Ishikawa (cell line): ENCODE measurements at regions not wholly inside any gene's neighbourhood (a gene's known extent, or its start where the extent isn't known, plus 50 kb on each side); places are given as distances from the start of the nearest gene placed in this dataset.
A peak's percentile ranks its signal among the peaks of the same experiment; 100 is the strongest.

Experiments
- CEBPB ChIP-seq: IDR thresholded peaks from 2 replicates; pipeline ENCODE4 v1.6.1; 2012
- CREB1 ChIP-seq: IDR thresholded peaks from 2 replicates; pipeline ENCODE4 v1.6.1; 2012; ENCODE audit warnings: low read depth
- EGR1 ChIP-seq: IDR thresholded peaks from 2 replicates; pipeline ENCODE4 v1.6.1; 2012
- EP300 ChIP-seq: IDR thresholded peaks from 2 replicates; pipeline ENCODE4 v1.6.1; 2012; ENCODE audit warnings: borderline replicate concordance
- FOXM1 ChIP-seq: IDR thresholded peaks from 2 replicates; pipeline ENCODE4 v1.6.1; 2012; ENCODE audit warnings: low read depth, borderline replicate concordance
- MAX ChIP-seq: IDR thresholded peaks from 2 replicates; pipeline ENCODE4 v1.6.1; 2012
- NFIC ChIP-seq: IDR thresholded peaks from 2 replicates; pipeline ENCODE4 v1.6.1; 2012
- RAD21 ChIP-seq: IDR thresholded peaks from 2 replicates; pipeline ENCODE4 v1.6.1; 2012; ENCODE audit warnings: low read depth
- REST ChIP-seq: IDR thresholded peaks from 2 replicates; pipeline ENCODE4 v1.6.1; 2012; ENCODE audit warnings: low read depth, mild to moderate bottlenecking
- TAF1 ChIP-seq: IDR thresholded peaks from 2 replicates; pipeline ENCODE4 v1.6.1; 2012; ENCODE audit warnings: low read depth, mild to moderate bottlenecking
- TCF12 ChIP-seq: IDR thresholded peaks from 2 replicates; pipeline ENCODE4 v1.6.1; 2012; ENCODE audit warnings: low read depth
- TEAD4 ChIP-seq: IDR thresholded peaks from 2 replicates; pipeline ENCODE4 v1.6.1; 2012
- USF1 ChIP-seq: IDR thresholded peaks from 2 replicates; pipeline ENCODE4 v1.6.1; 2012
- YY1 ChIP-seq: IDR thresholded peaks from 2 replicates; pipeline ENCODE4 v1.6.1; 2012; ENCODE audit warnings: low read depth
- ZBTB7A ChIP-seq: IDR thresholded peaks from 2 replicates; pipeline ENCODE4 v1.6.1; 2012; ENCODE audit warnings: low read depth

- TF ChIP-seq EP300 (no peak), REST (no peak), CEBPB (0 out of 2 replicates have a peak, but pooled peaks have one; percentile 6), ZBTB7A (no peak), MAX (no peak), NFIC (peak; percentile 42; the same call in 1 of the 2 replicates), TAF1 (no peak), USF1 (no peak), EGR1 (no peak)
These were observed 201.0 kb upstream of the CST7 start for GRCh38 chr20:24747881-24748595.

GRCh38 chr20:24751551-24751950 lies 197.5 kb upstream of the CST7 start:
- TF ChIP-seq CREB1 (no peak), MAX (no peak), TEAD4 (no peak), EGR1 (no peak), YY1 (no peak), REST (no peak)

GRCh38 chr20:24752612-24753011 lies 196.5 kb upstream of the CST7 start:
- no peak for TF ChIP-seq CEBPB
- no peak for TF ChIP-seq FOXM1
- no peak for TF ChIP-seq CREB1
- no peak for TF ChIP-seq ZBTB7A
- no peak for TF ChIP-seq REST
- no peak for TF ChIP-seq TCF12
- TF ChIP-seq EP300 = no peak
- no peak for TF ChIP-seq MAX
- no peak for TF ChIP-seq TEAD4
- no peak for TF ChIP-seq EGR1

GRCh38 chr20:24753130-24753529 lies 195.9 kb upstream of the CST7 start:
- TF ChIP-seq CREB1 (no peak), NFIC (no peak), EGR1 (no peak), EP300 (no peak), MAX (no peak), USF1 (no peak), TEAD4 (no peak), FOXM1 (no peak), TAF1 (no peak), TCF12 (no peak), ZBTB7A (no peak)

- no peak for TF ChIP-seq FOXM1
- TF ChIP-seq TAF1 = no peak
- no peak for TF ChIP-seq EP300
- TF ChIP-seq CREB1 = no peak
- TF ChIP-seq RAD21 = no peak
- no peak for TF ChIP-seq MAX
- no peak for TF ChIP-seq USF1
- TF ChIP-seq TEAD4 = no peak
- TF ChIP-seq YY1 = no peak
- TF ChIP-seq EGR1 = no peak
- TF ChIP-seq TCF12 = no peak
- TF ChIP-seq CEBPB = no peak
- no peak for TF ChIP-seq ZBTB7A
- TF ChIP-seq NFIC = no peak
- no peak for TF ChIP-seq REST
These were observed 194.4 kb upstream of the CST7 start for GRCh38 chr20:24754691-24755090.
